AG09319 (cell line): ENCODE measurements at regions not wholly inside any gene's neighbourhood (a gene's known extent, or its start where the extent isn't known, plus 50 kb on each side); places are given as distances from the start of the nearest gene placed in this dataset.
"Not testable (repeated sequence)": the region's sequence is repeated elsewhere in the genome, so short reads cannot be mapped to it uniquely, and the experiment has no call there.

Experiments
- DNase-seq: peaks from one replicate; pipeline ENCODE4 v3.0.0-alpha.2; 2010; ENCODE audit warnings: low read depth; ENCODE audit errors: extremely low read depth
- TF ChIP-seq, protein P1 (sequence below): IDR thresholded peaks from 2 replicates; pipeline ENCODE4 v1.5.1; 2011; ENCODE audit warnings: low read depth, mild to moderate bottlenecking, inconsistent platforms, low read length, moderate library complexity

GRCh38 chr7:66558660-66559465 is 69.8 kb upstream of the KCTD7 start:
- TF ChIP-seq, protein P1, sequence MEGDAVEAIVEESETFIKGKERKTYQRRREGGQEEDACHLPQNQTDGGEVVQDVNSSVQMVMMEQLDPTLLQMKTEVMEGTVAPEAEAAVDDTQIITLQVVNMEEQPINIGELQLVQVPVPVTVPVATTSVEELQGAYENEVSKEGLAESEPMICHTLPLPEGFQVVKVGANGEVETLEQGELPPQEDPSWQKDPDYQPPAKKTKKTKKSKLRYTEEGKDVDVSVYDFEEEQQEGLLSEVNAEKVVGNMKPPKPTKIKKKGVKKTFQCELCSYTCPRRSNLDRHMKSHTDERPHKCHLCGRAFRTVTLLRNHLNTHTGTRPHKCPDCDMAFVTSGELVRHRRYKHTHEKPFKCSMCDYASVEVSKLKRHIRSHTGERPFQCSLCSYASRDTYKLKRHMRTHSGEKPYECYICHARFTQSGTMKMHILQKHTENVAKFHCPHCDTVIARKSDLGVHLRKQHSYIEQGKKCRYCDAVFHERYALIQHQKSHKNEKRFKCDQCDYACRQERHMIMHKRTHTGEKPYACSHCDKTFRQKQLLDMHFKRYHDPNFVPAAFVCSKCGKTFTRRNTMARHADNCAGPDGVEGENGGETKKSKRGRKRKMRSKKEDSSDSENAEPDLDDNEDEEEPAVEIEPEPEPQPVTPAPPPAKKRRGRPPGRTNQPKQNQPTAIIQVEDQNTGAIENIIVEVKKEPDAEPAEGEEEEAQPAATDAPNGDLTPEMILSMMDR: no peak
- no peak for DNase-seq

GRCh38 chr7:66564045-66564444 is 64.6 kb upstream of the KCTD7 start:
- no peak for DNase-seq
- TF ChIP-seq, protein P1: no peak

- DNase-seq: not testable (repeated sequence)
Observed at GRCh38 chr7:66570179-66570578, 58.5 kb upstream of the KCTD7 start.

GRCh38 chr7:66571568-66571967 is 57.1 kb upstream of the KCTD7 start:
- TF ChIP-seq, protein P1: no peak
- no peak for DNase-seq

DNA sequence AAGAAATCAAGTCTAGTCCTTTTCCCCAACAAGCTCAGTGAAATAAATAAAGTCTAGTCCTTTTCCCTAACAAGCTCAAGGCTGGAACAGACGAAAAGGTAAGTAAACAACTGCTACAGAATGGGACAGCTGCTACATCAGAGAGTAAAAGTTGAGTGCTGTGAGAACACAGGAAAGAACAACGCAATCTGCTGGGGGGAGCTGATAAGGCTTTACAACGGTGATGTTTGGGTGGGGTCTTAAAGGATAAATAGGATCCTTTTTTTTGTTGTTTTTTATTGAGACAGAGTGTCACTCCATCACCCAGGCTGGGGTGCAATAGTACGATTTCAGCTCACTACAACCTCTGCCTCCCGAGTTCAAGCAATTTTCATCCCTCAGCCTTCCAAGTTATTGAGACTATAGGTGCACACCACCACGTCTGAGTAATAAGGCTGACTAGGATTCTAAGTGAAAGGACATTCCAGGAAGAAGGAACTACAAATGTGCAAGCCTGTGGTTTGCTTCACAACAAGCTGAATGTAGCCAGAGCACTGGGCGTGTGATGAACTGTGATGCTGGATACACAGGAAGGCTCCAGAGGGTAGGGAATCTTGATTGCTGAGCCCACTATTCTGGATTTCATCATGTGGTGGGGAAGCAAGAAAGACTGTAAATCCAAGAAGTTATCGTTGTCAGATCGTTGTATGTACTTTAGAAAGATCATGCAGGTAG is 54.7 kb upstream of the KCTD7 start:
- DNase-seq: not testable (repeated sequence)

- not testable (repeated sequence) for DNase-seq
Observed at GRCh38 chr7:66574768-66575167, 53.9 kb upstream of the KCTD7 start.

GRCh38 chr7:66575398-66575797 is 53.3 kb upstream of the KCTD7 start:
- DNase-seq: no peak
- TF ChIP-seq, protein P1: no peak

- TF ChIP-seq, protein P1: no peak
- no peak for DNase-seq
Observed at GRCh38 chr7:66576646-66577045, 52.0 kb upstream of the KCTD7 start.
